ENCODE measurements at regions not wholly inside any gene's neighbourhood (a gene's known extent, or its start where the extent isn't known, plus 50 kb on each side); places are given as distances from the start of the nearest gene placed in this dataset.

DNA sequence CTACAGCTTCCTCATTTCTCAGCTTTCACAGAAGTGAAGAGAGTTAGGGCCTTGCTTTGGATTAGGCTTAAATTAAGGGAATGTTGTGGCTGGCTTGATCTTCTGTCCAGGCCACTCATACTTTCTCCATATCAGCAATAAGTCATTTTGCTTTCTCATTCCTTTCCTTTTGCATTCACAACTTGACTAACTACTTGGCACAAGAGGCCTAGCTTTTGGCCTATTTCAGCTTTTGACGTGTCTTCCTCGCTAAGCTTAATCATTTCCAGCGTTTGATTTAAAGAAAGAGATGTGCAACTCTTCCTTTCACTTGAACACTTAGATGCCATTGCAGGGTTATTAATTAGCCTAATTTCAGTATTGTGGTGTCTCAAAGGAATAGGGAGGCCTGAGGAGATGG lies 712.0 kb downstream of the INHBA start:
- TF ChIP-seq, protein P1, sequence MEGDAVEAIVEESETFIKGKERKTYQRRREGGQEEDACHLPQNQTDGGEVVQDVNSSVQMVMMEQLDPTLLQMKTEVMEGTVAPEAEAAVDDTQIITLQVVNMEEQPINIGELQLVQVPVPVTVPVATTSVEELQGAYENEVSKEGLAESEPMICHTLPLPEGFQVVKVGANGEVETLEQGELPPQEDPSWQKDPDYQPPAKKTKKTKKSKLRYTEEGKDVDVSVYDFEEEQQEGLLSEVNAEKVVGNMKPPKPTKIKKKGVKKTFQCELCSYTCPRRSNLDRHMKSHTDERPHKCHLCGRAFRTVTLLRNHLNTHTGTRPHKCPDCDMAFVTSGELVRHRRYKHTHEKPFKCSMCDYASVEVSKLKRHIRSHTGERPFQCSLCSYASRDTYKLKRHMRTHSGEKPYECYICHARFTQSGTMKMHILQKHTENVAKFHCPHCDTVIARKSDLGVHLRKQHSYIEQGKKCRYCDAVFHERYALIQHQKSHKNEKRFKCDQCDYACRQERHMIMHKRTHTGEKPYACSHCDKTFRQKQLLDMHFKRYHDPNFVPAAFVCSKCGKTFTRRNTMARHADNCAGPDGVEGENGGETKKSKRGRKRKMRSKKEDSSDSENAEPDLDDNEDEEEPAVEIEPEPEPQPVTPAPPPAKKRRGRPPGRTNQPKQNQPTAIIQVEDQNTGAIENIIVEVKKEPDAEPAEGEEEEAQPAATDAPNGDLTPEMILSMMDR (conservative IDR thresholded peaks at IDR 0.05; ENCODE audit: low read length) = no peak
- TF ChIP-seq EZH2phosphoT487 (IDR thresholded peaks at IDR 0.05; ENCODE audit: borderline replicate concordance) = no peak
